SK-N-MC (cell line): ENCODE measurements at regions not wholly inside any gene's neighbourhood (a gene's known extent, or its start where the extent isn't known, plus 50 kb on each side); places are given as distances from the start of the nearest gene placed in this dataset.

Source experiments
- EZH2 ChIP-seq: fragments of 200-600 bp; sonication (generic); IDR thresholded peaks from one replicate; pipeline ENCODE4 v1.6.1; 2017; ENCODE audit warnings: antibody characterized with exemption
- FOXP2 ChIP-seq: optimal IDR thresholded peaks from 2 replicates; pipeline ENCODE3; 2011; ENCODE audit warnings: mild to moderate bottlenecking, moderate library complexity; ENCODE audit not compliant: insufficient read depth; ENCODE audit errors: extremely low read length, control extremely low read depth
- POLR2AphosphoS5 ChIP-seq: IDR thresholded peaks from 2 replicates; pipeline ENCODE4 v1.6.1; 2012; ENCODE audit warnings: mild to moderate bottlenecking, low read depth, low read length, borderline replicate concordance

DNA sequence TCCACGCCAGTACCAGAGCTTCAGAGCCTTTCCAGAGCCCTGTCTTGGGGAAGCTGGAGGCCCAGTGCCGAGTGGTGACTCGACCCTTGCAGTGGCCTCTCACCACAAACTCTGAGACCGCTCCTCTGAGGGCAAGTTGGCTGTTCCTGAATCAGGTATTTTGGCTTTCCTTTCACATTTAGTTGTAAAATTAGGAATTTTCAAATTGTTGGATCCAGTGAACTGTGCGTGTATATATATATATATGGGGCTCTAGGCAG, 128.7 kb upstream of the UNC5B start:
- no peak for TF ChIP-seq POLR2AphosphoS5
- TF ChIP-seq EZH2, result no peak
- TF ChIP-seq FOXP2, result no peak
